Endodermal cell (in vitro differentiated cells): ENCODE measurements at regions not wholly inside any gene's neighbourhood (a gene's known extent, or its start where the extent isn't known, plus 50 kb on each side); places are given as distances from the start of the nearest gene placed in this dataset.

Source experiments
- DNase-seq: peaks from one replicate; pipeline ENCODE4 v3.0.0-alpha.2; 2017
- H3K27ac ChIP-seq: 2 replicates; pipeline ENCODE4 v1.5.1; 2013; ENCODE audit warnings: mild to moderate bottlenecking, low read depth, low read length, moderate library complexity
- H3K27me3 ChIP-seq: 2 replicates; pipeline ENCODE4 v1.6.1; 2013; ENCODE audit warnings: mild to moderate bottlenecking, low read length, moderate library complexity; ENCODE audit not compliant: insufficient read depth, control insufficient read depth, poor library complexity, severe bottlenecking
- H3K36me3 ChIP-seq: 2 replicates; pipeline ENCODE4 v1.7.0; 2013; ENCODE audit warnings: mild to moderate bottlenecking, low read length, moderate library complexity; ENCODE audit not compliant: control insufficient read depth, insufficient read depth
- H3K4me1 ChIP-seq: one replicate; pipeline ENCODE4 v1.7.0; 2013; ENCODE audit warnings: low read length; ENCODE audit not compliant: control insufficient read depth, insufficient read depth
- H3K4me3 ChIP-seq: 2 replicates; pipeline ENCODE4 v1.5.1; 2013; ENCODE audit warnings: mild to moderate bottlenecking, low read length, moderate library complexity
- H3K9ac ChIP-seq: 2 replicates; pipeline ENCODE4 v1.6.1; 2013; ENCODE audit warnings: mild to moderate bottlenecking, low read length, moderate library complexity; ENCODE audit not compliant: poor library complexity, severe bottlenecking; ENCODE audit errors: extremely low read depth
- H3K9me3 ChIP-seq: 2 replicates; pipeline ENCODE4 v1.6.1; 2013; ENCODE audit warnings: mild to moderate bottlenecking, low read length, moderate library complexity; ENCODE audit not compliant: control insufficient read depth
- H3K27ac Mint-ChIP-seq: 2 replicates; pipeline ENCODE4 v1.8.0; 2020; ENCODE audit warnings: mixed read lengths
- H3K27me3 Mint-ChIP-seq: 2 replicates; pipeline ENCODE4 v1.8.0; 2021; ENCODE audit warnings: mild to moderate bottlenecking, mixed read lengths; ENCODE audit not compliant: insufficient read depth
- H3K36me3 Mint-ChIP-seq: 2 replicates; pipeline ENCODE4 v1.8.0; 2020; ENCODE audit warnings: low read depth, mixed read lengths
- H3K4me1 Mint-ChIP-seq: 2 replicates; pipeline ENCODE4 v1.8.0; 2020; ENCODE audit warnings: mixed read lengths
- H3K4me3 Mint-ChIP-seq: 2 replicates; pipeline ENCODE4 v1.8.0; 2020; ENCODE audit warnings: mild to moderate bottlenecking, moderate library complexity, mixed read lengths
- H3K9me3 Mint-ChIP-seq: 2 replicates; pipeline ENCODE4 v1.8.0; 2020; ENCODE audit warnings: mild to moderate bottlenecking, mixed read lengths
- WGBS, 2 experiments: methylation state at CpG; one replicate each; pipeline versions ENCODE4 v1.1.5 to v1.1.7; 2013; ENCODE audit warnings: missing lambda C conversion rate in 2 of 2, mixed read lengths in 1 of 2; ENCODE audit not compliant: insufficient coverage in 1 of 2, insufficient read length in 1 of 2; 5-methylcytosine and 5-hydroxymethylcytosine counted together
- TF ChIP-seq, protein P1 (sequence below): fragments of 200-600 bp; sonication (generic); conservative IDR thresholded peaks from 2 replicates; pipeline ENCODE4 v1.5.0; 2021; ENCODE audit warnings: antibody characterized with exemption, mild to moderate bottlenecking

DNA sequence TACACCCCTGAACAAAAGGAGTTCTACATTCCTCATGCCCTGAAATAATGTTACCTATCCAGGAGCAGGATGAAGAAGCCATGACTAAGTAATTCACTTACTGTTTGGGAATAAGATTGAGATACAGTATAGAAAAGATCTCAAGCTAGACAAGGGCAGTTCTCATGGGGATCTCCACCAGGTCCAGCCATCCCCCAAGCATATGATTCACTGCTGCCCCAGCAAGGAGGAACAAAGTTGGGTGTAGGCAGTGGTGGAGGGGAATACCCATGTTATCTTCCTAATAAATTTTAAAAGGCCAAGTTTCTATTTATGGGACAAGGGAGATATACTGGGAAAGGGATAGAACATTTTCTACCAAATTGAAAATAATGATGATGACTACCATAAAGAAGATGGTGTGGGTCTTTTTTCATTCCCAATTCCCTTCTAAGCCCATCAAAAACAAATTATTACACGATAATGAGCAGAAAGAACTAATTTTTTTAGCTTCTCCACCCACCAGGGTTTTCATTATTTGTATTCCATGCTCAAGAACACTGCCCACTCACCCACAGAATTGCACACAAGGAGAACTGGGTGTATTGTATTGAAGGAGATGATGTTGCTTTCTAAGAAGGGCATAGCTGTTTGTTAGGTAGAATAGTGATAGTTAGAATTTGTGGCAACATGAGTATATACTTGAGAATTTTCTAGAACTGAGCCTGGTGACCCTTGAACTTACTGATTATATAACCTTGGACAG, 204.6 kb downstream of the BTG1 start:
- no peak overlapping the region for H3K4me3 Mint-ChIP-seq
- 64% methylated on average over 1 of the region's 1 CpG; no CpG with 5 or more reads in 1 of the 2 experiments for WGBS, 2 experiments

DNA sequence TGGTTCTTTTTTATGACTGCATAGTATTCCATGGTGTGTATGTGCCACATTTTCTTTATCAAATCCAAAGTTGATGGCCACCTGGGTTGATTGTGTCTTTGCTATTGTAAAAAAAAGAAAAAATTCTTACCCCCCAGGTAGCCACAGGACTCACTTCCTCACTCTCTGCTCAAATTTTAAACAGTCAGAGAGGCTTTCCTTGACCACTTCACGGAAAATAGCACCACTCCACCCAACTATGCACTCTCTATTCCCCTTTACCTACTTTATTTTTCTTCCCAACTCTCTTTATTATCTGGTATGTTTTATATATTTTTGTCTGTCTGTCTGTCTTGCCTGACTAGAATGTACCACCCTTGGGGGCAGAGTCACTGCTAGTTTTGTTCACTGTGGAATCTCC, 205.3 kb downstream of the BTG1 start:
- H3K27ac ChIP-seq: no peak overlapping the region
- H3K4me1 Mint-ChIP-seq: no peaks in the 10 kb centered on the region
- H3K36me3 Mint-ChIP-seq: no peaks in the 10 kb centered on the region
- H3K27me3 Mint-ChIP-seq: no peaks in the 10 kb centered on the region
- TF ChIP-seq, protein P1, sequence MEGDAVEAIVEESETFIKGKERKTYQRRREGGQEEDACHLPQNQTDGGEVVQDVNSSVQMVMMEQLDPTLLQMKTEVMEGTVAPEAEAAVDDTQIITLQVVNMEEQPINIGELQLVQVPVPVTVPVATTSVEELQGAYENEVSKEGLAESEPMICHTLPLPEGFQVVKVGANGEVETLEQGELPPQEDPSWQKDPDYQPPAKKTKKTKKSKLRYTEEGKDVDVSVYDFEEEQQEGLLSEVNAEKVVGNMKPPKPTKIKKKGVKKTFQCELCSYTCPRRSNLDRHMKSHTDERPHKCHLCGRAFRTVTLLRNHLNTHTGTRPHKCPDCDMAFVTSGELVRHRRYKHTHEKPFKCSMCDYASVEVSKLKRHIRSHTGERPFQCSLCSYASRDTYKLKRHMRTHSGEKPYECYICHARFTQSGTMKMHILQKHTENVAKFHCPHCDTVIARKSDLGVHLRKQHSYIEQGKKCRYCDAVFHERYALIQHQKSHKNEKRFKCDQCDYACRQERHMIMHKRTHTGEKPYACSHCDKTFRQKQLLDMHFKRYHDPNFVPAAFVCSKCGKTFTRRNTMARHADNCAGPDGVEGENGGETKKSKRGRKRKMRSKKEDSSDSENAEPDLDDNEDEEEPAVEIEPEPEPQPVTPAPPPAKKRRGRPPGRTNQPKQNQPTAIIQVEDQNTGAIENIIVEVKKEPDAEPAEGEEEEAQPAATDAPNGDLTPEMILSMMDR: no peak
- no peak overlapping the region for H3K4me3 Mint-ChIP-seq
- 96% methylated on average over 1 of the region's 1 CpG; no CpG with 5 or more reads in 1 of the 2 experiments for WGBS, 2 experiments
- no peaks in the 10 kb centered on the region for H3K9me3 ChIP-seq
- no peak overlapping the region for H3K4me3 ChIP-seq
- H3K9me3 Mint-ChIP-seq: no peaks in the 10 kb centered on the region
- H3K9ac ChIP-seq: no peak overlapping the region
- DNase-seq: no peak
- no peaks in the 10 kb centered on the region for H3K4me1 ChIP-seq
- H3K27ac Mint-ChIP-seq: no peak overlapping the region
- H3K27me3 ChIP-seq: no peaks in the 10 kb centered on the region
- no peaks in the 10 kb centered on the region for H3K36me3 ChIP-seq

More for the DNA sequence above, 204.6 kb downstream of the BTG1 start:
- Histone ChIP-seq H3K27me3 (no peaks in the 10 kb centered on the region), H3K4me1 (no peaks in the 10 kb centered on the region), H3K27ac (no peak overlapping the region), H3K9ac (no peak overlapping the region), H3K36me3 (no peaks in the 10 kb centered on the region), H3K4me3 (no peak overlapping the region), H3K9me3 (no peaks in the 10 kb centered on the region)
- no peak overlapping the region for H3K27ac Mint-ChIP-seq
- no peaks in the 10 kb centered on the region for H3K36me3 Mint-ChIP-seq
- H3K9me3 Mint-ChIP-seq: no peaks in the 10 kb centered on the region
- no peaks in the 10 kb centered on the region for H3K27me3 Mint-ChIP-seq
- TF ChIP-seq, protein P1: no peak
- no peaks in the 10 kb centered on the region for H3K4me1 Mint-ChIP-seq
- DNase-seq: no peak

DNA sequence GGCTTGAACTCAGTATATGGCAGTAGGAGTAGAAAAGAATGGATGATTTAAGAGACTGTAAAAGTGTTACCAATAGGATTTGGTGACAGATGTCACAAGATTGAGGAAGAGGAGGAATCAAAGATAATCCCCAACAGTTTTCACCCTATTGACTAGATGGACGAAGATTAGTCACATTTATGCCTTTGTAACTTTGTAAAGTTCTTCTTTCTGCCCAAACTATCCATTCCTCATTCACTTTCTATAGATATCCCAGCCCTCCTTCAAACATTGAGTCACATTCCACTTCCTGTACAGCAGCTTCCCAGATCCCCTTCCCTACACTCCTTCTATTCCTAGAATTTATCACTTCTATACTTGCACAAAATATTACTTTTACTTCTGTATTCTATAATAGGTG, 207.9 kb downstream of the BTG1 start:
- WGBS, 2 experiments: 72 to 80% methylated on average over 1 of the region's 1 CpG
- DNase-seq: no peak
- H3K4me1 Mint-ChIP-seq: no peaks in the 10 kb centered on the region
- H3K4me3 ChIP-seq: no peak overlapping the region
- TF ChIP-seq, protein P1: no peak
- H3K9me3 ChIP-seq: no peaks in the 10 kb centered on the region
- no peak overlapping the region for H3K9ac ChIP-seq
- H3K36me3 ChIP-seq: no peaks in the 10 kb centered on the region
- H3K27ac Mint-ChIP-seq: no peak overlapping the region
- no peaks in the 10 kb centered on the region for H3K36me3 Mint-ChIP-seq
- no peak overlapping the region for H3K4me3 Mint-ChIP-seq
- H3K27ac ChIP-seq: no peak overlapping the region
- H3K9me3 Mint-ChIP-seq: no peaks in the 10 kb centered on the region
- no peaks in the 10 kb centered on the region for H3K4me1 ChIP-seq
- H3K27me3 ChIP-seq: no peaks in the 10 kb centered on the region
- H3K27me3 Mint-ChIP-seq: no peaks in the 10 kb centered on the region
